Skin of body (tissue), 1 donor: ENCODE measurements at regions not wholly inside any gene's neighbourhood (a gene's known extent, or its start where the extent isn't known, plus 50 kb on each side); places are given as distances from the start of the nearest gene placed in this dataset.

ENCODE experiments used
- DNase-seq: peaks from one replicate; lab custom pipeline; 2025; lab: John Stamatoyannopoulos, UW

DNA sequence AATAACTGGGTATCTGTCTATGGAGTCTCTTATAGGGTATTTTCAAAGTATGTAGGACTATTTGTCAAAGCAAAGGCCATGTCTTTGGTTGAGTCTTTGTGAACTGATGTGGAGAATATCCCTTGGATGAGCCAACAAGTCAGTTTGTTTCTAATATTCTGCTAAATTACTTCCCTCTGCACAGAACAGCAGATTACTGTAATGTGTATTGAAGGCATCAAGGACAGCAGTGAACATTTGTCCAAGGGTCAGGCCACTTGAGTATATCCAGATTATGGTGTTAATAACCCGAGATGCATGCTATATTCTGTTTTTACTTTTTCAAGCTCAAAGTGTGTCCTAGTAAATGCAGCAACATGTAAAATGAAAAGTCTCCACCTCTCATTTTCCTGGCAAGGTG lies 144.2 kb upstream of the GLI3 start:
- DNase-seq: peak; percentile 27

GRCh38 chr7:42380401-42380800 lies 143.4 kb upstream of the GLI3 start:
- DNase-seq: peak; percentile 70

DNA sequence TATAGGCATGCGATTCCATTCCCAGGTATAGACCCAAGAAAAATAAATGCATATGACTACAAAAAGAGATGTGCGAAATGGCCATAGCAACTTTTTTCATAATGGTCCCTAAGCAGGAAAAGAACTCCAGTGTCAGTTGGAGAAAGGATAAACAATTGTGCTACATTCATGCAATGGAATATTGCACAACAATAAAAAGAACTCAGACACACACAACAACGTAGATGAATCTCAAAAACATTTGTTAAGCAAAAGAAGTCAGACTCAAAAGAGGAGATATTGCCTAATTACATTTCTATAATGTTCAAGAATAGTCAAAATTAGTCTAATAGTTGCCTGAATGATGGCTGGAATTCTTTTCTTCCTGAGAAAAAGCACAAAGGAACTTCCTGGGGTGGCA lies 141.1 kb upstream of the GLI3 start:
- no peak for DNase-seq

DNA sequence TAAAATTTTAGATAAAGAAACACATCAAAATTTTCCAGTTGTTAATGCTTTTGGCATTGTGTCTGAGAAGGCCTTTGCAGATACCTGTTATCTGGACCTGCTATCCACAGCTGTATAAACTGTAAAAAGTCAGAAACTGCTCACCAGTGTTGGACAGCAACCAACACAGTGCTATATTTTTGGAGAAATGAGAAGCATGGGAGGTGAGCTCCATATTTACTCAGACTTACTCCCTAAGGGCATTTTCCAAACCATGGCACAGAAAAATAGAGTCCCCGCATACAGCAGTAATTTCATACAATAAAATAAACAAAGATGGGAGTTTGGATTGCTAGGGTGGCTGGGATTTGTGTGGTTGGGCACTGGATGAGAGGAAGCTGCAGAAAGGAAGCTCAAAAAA lies 136.3 kb upstream of the GLI3 start:
- DNase-seq: no peak

DNA sequence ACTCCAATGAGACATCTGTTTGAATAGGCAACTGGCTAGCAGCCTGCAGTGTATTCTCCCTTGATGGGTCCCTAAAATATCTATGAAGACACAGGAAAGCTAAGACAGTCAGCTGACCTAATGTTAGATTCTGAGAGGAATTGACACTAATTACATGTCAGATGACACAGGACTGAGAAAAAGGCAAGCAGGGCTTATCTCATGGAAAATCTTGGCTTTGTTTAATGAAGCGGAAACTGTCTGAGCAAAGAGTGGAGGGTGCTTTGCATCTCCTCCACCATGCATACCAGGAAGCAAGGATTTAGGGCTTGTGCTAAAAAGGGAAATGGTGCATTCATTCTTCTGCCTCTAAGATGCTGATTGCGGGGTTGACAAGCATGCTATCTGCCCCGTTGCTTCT lies 135.5 kb upstream of the GLI3 start:
- no peak for DNase-seq

- no peak for DNase-seq
Measured at GRCh38 chr7:42359946-42360345, 122.9 kb upstream of the GLI3 start.

DNA sequence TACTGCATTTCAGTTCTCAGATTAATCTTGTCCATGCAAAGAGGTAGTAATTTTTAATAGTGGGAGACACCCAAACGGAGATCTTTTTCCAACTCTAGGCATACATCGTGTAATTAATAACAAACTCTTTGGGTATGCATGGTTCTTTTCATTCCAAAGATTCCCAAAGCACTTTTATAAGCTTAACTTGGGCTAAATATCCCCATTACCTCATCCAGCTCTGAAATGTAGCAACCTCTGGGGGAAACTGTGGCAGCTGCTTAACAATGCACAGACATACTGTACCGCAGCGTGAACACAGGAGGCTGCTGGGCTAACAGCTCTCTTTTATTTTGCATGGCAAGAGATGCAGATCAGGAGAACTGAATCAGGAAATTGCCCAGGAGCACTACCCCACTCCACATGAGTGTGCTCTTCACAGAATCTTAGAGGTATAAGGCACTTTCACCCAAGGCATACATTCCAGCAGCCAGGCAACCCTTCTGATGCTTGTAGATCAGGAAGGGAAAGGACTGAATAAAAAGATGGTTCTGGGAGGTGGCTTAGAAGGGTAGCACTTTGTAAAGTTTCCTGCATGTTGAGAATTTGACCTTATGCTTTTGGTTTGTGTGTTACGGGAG lies 114.4 kb upstream of the GLI3 start:
- DNase-seq: peak; percentile 82

GRCh38 chr7:42350801-42351200 lies 113.8 kb upstream of the GLI3 start:
- peak; percentile 76 for DNase-seq

DNA sequence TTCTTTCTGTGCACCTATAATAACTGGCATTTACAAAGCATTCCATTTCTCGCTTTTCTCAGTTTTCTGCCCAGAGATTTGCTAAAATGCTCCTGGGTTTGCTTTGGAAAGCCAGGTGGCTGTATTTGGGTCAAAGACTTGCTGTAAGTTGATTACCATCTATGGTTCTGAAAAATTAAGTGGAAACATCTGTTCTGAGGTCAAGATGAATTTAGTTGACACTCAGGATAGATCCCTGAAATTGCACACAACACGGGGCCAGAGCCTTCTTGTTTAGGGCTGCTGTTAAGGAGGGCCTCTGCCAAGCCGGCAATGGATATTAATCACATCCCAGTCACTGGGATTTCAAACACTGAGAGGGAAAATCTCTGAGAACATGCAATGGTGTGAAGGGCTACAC lies 111.6 kb upstream of the GLI3 start:
- DNase-seq: no peak

GRCh38 chr7:42348071-42348470 lies 111.1 kb upstream of the GLI3 start:
- no peak for DNase-seq

DNA sequence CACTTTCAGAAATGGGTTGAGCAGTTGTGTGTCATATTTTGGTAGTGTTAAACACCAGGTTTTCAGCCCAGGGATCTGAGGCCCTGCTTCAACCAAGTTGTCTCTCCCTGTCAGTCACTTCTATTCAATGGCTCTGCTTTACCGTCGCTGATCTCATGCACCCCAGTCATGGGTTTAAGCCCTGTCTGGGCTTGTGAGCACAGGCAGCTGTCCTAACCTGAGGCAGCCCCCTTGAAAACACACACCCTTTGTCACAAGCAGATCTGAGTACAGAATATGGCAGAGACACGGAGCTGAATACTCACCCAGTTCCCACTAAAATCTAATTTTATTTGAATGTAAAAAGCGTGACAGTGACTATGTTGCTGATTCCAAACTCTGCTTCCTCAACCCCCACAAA lies 110.6 kb upstream of the GLI3 start:
- no peak for DNase-seq

DNA sequence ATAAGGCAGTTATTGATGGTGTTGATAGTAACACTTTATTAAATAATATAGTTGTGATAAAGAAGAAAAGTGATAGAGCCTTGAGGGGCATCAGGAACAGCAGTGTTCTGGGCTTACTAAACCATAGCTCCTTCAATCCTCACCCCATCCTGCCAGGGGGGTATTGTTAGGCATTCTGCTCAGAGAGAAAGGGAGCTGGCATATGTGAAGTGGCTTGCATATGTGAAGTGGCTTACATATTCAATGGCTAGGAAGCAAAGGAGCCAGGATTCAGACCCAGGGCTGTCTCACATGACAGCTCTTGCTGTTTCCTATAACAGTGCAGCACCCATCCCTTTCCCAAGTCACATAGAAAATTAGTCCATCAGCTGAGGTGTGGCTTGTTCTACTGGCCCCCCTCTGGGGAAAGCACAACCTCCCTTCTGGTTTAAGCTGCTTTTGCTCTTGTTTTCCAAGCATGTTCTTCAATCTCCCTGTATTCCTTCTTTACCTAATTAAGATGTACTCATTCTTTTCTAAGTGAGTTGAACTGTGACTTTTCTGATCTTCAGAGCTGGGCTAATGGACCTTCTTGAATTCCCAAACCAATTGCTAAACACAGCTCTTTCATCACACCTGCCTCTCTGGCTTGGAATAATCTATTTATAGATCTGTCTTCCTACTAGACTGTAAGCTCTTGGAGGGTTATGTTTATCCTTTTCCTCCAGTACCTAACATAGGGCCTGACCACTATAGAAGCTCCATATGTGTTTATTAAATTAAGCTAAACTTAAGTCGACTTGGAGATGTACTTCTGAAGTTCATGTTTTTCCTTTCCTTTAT lies 108.7 kb upstream of the GLI3 start:
- DNase-seq: no peak

DNA sequence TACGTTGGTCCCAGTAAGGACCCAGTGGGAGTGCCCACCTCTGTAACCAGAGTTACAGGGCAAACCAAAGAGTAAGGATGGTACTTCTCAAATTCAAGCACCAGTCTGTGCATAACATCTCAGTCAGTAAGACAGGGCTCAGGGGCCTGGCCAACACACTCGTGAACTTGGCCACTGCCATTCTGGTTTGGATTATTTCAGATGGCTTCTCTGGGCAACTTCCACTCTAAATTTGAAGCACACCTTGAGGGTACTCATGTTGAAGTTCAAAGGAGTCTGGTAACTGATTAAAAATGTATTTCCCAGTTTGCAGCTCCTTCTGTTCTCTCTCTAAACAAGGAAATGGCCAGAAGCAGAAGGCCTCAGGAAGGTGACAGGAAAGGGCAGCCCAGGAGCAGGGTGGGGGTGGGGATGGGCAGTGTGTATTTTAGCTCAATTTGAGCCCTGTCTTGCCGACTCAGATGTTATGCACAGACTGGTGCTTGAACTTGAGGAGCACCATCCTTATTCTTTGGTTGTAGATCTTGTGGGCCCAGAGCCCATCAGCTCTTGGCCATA lies 107.3 kb upstream of the GLI3 start:
- no peak for DNase-seq

DNA sequence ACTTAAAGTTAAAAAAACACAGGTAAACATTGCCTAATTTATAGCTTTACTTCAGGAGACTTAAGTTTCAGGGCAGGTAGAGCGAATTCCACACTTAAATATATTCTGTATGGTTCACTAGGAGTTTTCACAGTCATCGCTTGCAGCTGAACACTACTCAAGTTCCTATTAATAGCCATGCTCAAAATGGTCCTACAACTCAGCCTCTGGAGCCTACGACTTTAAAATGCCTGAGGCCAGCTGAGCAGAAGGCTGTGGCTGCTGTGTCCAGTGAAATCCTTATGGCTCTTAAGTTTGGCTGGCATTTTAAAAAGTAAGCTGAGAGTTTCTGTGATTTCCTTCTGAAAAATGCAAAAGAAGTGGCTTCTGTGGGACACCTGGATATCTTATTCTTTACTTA lies 105.4 kb upstream of the GLI3 start:
- no peak for DNase-seq

DNA sequence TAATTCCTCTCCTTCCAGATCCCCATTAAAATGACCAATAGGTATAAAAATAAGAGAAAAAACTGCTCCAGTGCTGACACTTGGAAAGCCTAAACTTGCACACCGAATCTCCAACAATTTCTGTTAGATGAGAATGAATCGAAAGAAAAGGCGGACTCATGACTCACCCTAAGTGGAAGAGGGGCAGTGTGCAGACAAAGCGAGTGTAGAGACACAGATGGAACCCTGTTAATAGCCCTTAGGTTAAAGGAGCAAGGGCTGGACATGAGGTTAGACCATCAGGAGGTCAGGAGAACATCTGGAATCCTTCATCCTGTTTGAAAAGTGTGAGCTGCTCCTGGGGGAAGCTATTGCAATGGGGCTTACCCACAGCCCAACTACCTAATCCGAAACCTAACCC lies 103.4 kb upstream of the GLI3 start:
- no peak for DNase-seq

GRCh38 chr7:42338916-42339540 lies 102.0 kb upstream of the GLI3 start:
- DNase-seq: peak; percentile 82

- DNase-seq: peak; percentile 82
Measured at GRCh38 chr7:42338231-42338915, 101.4 kb upstream of the GLI3 start.

GRCh38 chr7:42337225-42337905 lies 100.4 kb upstream of the GLI3 start:
- DNase-seq: no peak

DNA sequence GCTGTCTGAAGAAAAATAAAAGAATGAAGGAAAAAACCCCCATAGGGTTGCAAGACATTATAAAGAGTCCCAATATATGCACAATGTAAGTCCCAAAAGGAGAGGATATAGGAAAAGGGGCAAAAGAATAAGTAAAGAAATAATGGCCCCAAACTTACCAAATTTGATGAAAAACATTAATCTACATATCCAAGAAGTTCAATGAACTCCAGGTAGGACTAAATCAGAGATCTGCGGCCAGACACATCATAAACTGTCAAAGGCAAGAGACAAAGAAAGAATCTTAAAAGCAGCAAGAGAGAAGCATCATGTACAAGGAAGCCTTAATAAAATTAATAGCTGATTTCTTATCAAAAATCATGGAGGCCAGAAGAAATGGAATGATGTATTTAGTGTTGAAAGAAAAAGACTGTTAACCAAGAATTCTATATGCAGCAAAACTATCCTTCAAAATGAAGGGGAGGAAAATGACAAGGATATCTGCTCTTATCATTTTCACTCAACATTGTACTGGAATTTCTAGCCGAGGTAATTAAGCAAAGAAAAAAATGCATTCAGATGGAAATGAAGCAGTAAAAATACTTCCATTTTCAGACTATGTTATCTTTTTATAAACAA lies 95.7 kb upstream of the GLI3 start:
- no peak for DNase-seq

GRCh38 chr7:42319631-42320030 lies 82.6 kb upstream of the GLI3 start:
- no peak for DNase-seq

DNA sequence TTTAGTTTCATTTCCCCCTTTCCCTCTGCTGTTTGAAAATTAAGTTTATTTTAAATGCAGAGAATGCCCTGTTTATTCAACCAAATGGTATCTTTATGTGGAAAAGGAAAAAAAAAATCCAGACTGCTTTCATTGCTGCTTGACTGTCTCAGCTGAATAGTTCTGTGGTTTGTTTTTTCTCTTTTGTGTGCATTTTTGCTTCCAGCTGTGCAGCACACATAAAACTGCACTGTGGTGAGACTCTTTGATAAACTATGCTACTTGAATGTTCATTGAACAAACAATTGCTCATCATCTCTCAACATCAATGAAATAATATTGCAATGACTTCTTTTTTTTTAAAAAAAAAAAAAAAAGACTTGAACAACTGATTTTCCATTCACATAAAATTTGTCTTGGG lies 78.6 kb upstream of the GLI3 start:
- DNase-seq: peak; percentile 54
